ENCODE measurements at regions not wholly inside any gene's neighbourhood (a gene's known extent, or its start where the extent isn't known, plus 50 kb on each side); places are given as distances from the start of the nearest gene placed in this dataset.
A peak's percentile ranks its signal among the peaks of the same experiment; 100 is the strongest.
"Not testable (repeated sequence)": the region's sequence is repeated elsewhere in the genome, so short reads cannot be mapped to it uniquely, and the experiment has no call there.

DNA sequence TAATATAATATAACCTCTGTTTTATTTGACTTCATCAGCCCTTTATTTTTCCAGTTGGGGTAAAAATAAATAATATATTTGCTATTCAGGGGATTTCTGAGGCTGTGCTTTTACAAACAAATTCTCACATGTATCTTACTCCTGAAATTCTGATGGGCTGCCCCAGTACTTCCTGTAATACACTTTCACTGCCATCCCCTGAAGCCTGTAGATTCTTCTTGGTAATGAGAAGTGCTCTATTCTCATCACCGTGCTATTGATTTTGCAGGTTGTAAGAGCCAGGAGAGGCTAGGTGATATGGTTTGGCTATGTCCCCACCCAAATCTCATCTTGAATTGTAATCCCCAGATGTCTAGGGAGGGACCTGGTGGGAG lies 91.9 kb upstream of the CEP78 start:
- TF ChIP-seq, protein P1, sequence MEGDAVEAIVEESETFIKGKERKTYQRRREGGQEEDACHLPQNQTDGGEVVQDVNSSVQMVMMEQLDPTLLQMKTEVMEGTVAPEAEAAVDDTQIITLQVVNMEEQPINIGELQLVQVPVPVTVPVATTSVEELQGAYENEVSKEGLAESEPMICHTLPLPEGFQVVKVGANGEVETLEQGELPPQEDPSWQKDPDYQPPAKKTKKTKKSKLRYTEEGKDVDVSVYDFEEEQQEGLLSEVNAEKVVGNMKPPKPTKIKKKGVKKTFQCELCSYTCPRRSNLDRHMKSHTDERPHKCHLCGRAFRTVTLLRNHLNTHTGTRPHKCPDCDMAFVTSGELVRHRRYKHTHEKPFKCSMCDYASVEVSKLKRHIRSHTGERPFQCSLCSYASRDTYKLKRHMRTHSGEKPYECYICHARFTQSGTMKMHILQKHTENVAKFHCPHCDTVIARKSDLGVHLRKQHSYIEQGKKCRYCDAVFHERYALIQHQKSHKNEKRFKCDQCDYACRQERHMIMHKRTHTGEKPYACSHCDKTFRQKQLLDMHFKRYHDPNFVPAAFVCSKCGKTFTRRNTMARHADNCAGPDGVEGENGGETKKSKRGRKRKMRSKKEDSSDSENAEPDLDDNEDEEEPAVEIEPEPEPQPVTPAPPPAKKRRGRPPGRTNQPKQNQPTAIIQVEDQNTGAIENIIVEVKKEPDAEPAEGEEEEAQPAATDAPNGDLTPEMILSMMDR (conservative IDR thresholded peaks at IDR 0.05): no peak
- peak overlapping the region; percentile 8 for H3K27ac Mint-ChIP-seq
- H3K9me3 Mint-ChIP-seq: peaks cover 16% of the 10 kb centered on the region
- no peak overlapping the region for H3K4me3 Mint-ChIP-seq
- H3K4me1 Mint-ChIP-seq (ENCODE audit: unreplicated experiment): peaks cover 25% of the 10 kb centered on the region
- DNase-seq (ENCODE audit: extremely low spot score, unreplicated experiment): no peak
- H3K36me3 Mint-ChIP-seq: peaks cover 5% of the 10 kb centered on the region
- no peaks in the 10 kb centered on the region for H3K27me3 Mint-ChIP-seq

DNA sequence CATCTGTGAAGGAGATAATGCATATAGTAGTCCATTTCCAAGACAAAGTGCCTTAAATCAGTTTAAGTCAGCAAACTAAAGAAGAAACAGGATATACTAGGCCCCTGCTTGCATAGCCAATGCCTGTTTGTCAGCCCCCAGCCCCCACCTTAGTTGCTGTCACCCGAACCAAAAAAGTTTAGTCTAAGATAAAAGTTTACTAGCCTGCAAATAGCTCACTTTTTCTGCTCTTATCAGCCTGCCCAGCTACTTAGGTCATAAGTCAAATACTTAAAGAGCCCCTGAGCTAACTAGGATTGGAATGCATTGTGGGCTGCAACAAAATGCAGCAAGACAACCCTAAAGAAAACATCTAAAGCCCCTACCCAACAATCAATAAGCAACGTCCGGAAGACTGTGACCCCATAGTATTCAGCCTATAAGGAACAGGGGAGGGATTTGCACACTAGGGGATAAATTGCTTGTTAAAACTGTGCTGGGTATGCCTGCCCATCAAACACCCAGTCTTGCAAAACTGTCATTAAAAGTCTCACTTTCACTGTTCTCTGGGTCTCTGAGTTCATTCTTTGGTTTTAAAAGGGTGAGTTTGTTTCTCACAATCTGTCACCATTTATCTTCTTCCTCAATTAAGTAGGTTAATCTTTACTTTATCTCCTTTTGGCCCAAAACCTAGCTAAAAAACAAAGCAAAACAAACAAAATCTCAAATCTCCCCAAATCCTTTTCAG lies 92.4 kb upstream of the CEP78 start:
- Mint-ChIP-seq H3K27ac (peak overlapping the region; percentile 70), H3K9me3 (peaks cover 16% of the 10 kb centered on the region), H3K4me3 (no peak overlapping the region)

DNA sequence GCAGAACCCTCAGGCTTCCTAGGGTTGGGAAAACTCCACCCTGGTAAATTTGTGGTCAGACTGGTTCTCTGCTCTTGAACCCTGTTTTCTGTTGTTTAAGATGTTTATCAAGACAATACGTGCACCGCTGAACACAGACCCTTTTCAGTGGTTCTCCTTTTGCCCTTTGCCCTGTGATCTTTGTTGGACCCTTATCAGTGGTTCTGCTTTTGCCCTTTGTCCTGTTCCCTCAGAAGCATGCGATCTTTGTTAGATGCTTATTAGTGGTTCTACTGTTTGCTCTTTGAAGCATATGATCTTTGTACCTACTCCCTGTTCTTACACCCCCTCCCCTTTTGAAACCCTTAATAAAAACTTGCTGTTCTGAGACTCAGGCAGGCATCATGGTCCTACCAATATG lies 93.6 kb upstream of the CEP78 start:
- Mint-ChIP-seq H3K4me1 (ENCODE audit: unreplicated experiment) (peaks cover 25% of the 10 kb centered on the region), H3K9me3 (peaks cover 16% of the 10 kb centered on the region)
- not testable (repeated sequence) for H3K27ac Mint-ChIP-seq; DNase-seq (ENCODE audit: extremely low spot score, unreplicated experiment); H3K27me3 Mint-ChIP-seq; H3K4me3 Mint-ChIP-seq; H3K36me3 Mint-ChIP-seq

More for the DNA sequence above, 92.4 kb upstream of the CEP78 start:
- DNase-seq (ENCODE audit: extremely low spot score, unreplicated experiment): no peak
- Mint-ChIP-seq H3K4me1 (ENCODE audit: unreplicated experiment) (peaks cover 25% of the 10 kb centered on the region), H3K27me3 (no peaks in the 10 kb centered on the region), H3K36me3 (peaks cover 5% of the 10 kb centered on the region)
- TF ChIP-seq, protein P1 (conservative IDR thresholded peaks at IDR 0.05): no peak

DNA sequence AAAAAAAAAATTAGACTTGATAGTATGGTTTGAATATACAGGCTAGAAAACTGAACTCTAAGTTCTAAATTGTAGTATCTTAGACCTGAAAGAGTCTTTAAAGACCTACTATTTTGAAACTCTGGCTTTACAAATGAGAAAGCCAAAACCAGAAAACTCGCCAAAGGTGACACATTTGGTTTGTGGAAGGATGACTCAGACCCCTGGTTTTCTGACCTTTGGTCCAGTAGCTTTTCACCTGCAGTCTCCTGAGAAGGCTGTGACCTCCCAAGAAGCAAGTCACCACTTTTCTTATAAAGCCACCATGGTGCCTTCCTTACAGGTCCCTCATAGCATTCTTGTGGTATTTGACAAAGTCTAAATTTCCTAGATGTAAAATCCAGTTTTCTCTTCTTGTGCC lies 102.1 kb upstream of the CEP78 start:
- Mint-ChIP-seq H3K9me3 (no peaks in the 10 kb centered on the region), H3K36me3 (no peaks in the 10 kb centered on the region), H3K4me1 (ENCODE audit: unreplicated experiment) (no peaks in the 10 kb centered on the region), H3K27me3 (no peaks in the 10 kb centered on the region), H3K4me3 (no peak overlapping the region), H3K27ac (no peak overlapping the region)
- no peak for DNase-seq (ENCODE audit: extremely low spot score, unreplicated experiment)
- TF ChIP-seq, protein P1 (conservative IDR thresholded peaks at IDR 0.05): no peak

DNA sequence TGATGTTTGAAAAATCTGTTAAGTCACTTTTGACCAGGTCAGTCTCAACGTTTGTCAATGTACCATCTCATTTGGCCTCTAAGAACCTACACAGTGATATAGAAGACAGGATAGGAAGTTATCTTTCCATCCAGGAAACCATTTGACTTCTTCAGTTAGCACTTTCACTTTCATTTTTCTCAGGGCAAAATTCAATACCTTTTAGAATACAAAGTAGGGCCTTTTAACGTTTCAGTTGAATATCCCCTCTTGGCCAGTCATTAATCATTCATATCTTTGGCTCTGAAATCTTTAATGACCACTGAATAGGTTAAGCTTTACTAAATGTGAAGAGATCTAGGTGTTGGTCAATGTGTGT lies 101.1 kb upstream of the GNAQ start:
- no peak overlapping the region for H3K4me3 Mint-ChIP-seq
- no peaks in the 10 kb centered on the region for H3K9me3 Mint-ChIP-seq
- no peaks in the 10 kb centered on the region for H3K27me3 Mint-ChIP-seq
- no peaks in the 10 kb centered on the region for H3K4me1 Mint-ChIP-seq (ENCODE audit: unreplicated experiment)
- TF ChIP-seq, protein P1 (conservative IDR thresholded peaks at IDR 0.05): no peak
- no peak for DNase-seq (ENCODE audit: extremely low spot score, unreplicated experiment)
- no peak overlapping the region for H3K27ac Mint-ChIP-seq
- no peaks in the 10 kb centered on the region for H3K36me3 Mint-ChIP-seq

DNA sequence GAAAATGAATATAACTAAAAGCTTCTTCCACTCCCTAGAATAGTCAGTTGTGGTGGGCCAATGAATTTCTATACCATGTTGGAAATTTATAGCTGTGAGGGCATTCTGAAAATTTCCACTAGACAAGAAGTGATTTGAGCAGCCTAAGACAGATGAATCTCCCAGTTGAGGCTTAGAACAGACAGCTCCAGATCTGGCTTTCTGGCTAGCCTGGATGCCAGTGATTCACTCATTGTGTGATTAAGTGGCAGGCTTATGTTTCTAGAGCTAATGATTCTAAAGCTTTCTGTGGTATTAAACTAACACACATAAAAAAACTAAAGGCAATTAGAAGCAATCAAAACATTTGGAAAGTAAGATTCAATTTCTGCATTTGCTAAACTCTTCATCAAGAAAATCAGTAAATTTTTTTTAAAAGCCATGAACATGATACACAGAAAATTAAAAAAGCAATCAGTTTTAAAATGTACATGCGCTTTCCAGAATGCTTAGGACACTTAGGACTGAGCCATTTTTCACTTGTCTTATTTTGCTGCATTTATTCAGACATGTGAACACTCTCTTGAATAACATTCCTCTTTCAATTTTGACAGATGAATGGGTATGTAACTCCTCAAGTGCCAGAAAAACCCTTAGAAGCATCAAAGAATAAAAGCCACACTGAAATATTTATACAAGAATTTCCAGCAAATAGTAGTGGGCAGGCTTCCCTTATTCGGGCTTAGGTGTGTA lies 100.5 kb upstream of the GNAQ start:
- no peak for DNase-seq (ENCODE audit: extremely low spot score, unreplicated experiment)
- Mint-ChIP-seq H3K36me3 (no peaks in the 10 kb centered on the region), H3K27ac (no peak overlapping the region), H3K27me3 (no peaks in the 10 kb centered on the region), H3K4me3 (no peak overlapping the region), H3K9me3 (no peaks in the 10 kb centered on the region), H3K4me1 (ENCODE audit: unreplicated experiment) (no peaks in the 10 kb centered on the region)
- TF ChIP-seq, protein P1 (conservative IDR thresholded peaks at IDR 0.05): no peak
